T1000 (cell line): ENCODE measurements at regions not wholly inside any gene's neighbourhood (a gene's known extent, or its start where the extent isn't known, plus 50 kb on each side); places are given as distances from the start of the nearest gene placed in this dataset.
"Not testable (repeated sequence)": the region's sequence is repeated elsewhere in the genome, so short reads cannot be mapped to it uniquely, and the experiment has no call there.

Source experiments
- DNase-seq: peaks from one replicate; lab custom pipeline; 2025; ENCODE audit warnings: mixed read lengths; lab: John Stamatoyannopoulos, UW

- no peak for DNase-seq
Observed at GRCh38 chr12:38384816-38385378, 68.3 kb downstream of the ALG10B start.

GRCh38 chr12:38385486-38385885 lies 68.9 kb downstream of the ALG10B start:
- no peak for DNase-seq

- DNase-seq, result no peak
Observed at GRCh38 chr12:38386205-38386985, 69.8 kb downstream of the ALG10B start.

GRCh38 chr12:38389614-38390013 lies 73.0 kb downstream of the ALG10B start:
- DNase-seq, result no peak

- DNase-seq, result no peak
Observed at GRCh38 chr12:38391007-38391406, 74.4 kb downstream of the ALG10B start.

- peak; percentile 56 for DNase-seq
Observed at GRCh38 chr12:38392554-38393144, 76.1 kb downstream of the ALG10B start.

GRCh38 chr12:38399711-38400206 lies 83.2 kb downstream of the ALG10B start:
- DNase-seq, result no peak

GRCh38 chr12:38402811-38403210 lies 86.2 kb downstream of the ALG10B start:
- no peak for DNase-seq

GRCh38 chr12:38409511-38409910 lies 92.9 kb downstream of the ALG10B start:
- DNase-seq, result no peak

GRCh38 chr12:38411426-38411825 lies 94.9 kb downstream of the ALG10B start:
- no peak for DNase-seq

- no peak for DNase-seq
Observed at GRCh38 chr12:38411946-38412345, 95.4 kb downstream of the ALG10B start.

- DNase-seq, result no peak
Observed at GRCh38 chr12:38417101-38417500, 100.5 kb downstream of the ALG10B start.

GRCh38 chr12:38424436-38424835 lies 107.9 kb downstream of the ALG10B start:
- no peak for DNase-seq

GRCh38 chr12:38427442-38427841 lies 110.9 kb downstream of the ALG10B start:
- no peak for DNase-seq

- DNase-seq, result no peak
Observed at GRCh38 chr12:38431921-38432320, 115.3 kb downstream of the ALG10B start.

GRCh38 chr12:38441871-38442281 lies 125.3 kb downstream of the ALG10B start:
- not testable (repeated sequence) for DNase-seq

- no peak for DNase-seq
Observed at GRCh38 chr12:38445040-38445439, 128.5 kb downstream of the ALG10B start.

GRCh38 chr12:38448991-38449390 lies 132.4 kb downstream of the ALG10B start:
- no peak for DNase-seq

- no peak for DNase-seq
Observed at GRCh38 chr12:38456537-38457120, 140.1 kb downstream of the ALG10B start.

- no peak for DNase-seq
Observed at GRCh38 chr12:38465020-38465419, 148.4 kb downstream of the ALG10B start.

- DNase-seq, result no peak
Observed at GRCh38 chr12:38469715-38470114, 153.1 kb downstream of the ALG10B start.

- DNase-seq, result no peak
Observed at GRCh38 chr12:38477340-38478090, 160.9 kb downstream of the ALG10B start.
